GM12878 (cell line): ENCODE measurements at regions not wholly inside any gene's neighbourhood (a gene's known extent, or its start where the extent isn't known, plus 50 kb on each side); places are given as distances from the start of the nearest gene placed in this dataset.

Experiments used
- ATAC-seq: fragments of 200-7000 bp; cut with Tn5 transposase; 3 replicates; pipeline ENCODE4 v1.9.1; 2020; ENCODE audit warnings: mild to moderate bottlenecking, moderate library complexity
- BruUV-seq: library from RNA; stranded (reverse); fragments of 400-500 nt; replicated peaks from 2 replicates; lab custom pipeline; 2021; lab: Mats Ljungman, UMichigan
- CTCF ChIA-PET: fragments of 300-600 bp; sonication (Branson Sonifier 250); formaldehyde crosslinking; extraction: SDS; loops from one replicate; lab custom pipeline; 2021; ENCODE audit warnings: inconsistent platforms; lab: Yijun Ruan, JAX
- POLR2A ChIA-PET: fragments of 350-600 bp; formaldehyde crosslinking; extraction: SDS; loops from one replicate; lab custom pipeline; 2021; ENCODE audit warnings: inconsistent platforms; lab: Charles Lee
- RAD21 ChIA-PET: fragments of 300-600 bp; sonication (Branson Sonifier 250); formaldehyde crosslinking; loops from one replicate; lab custom pipeline; 2023; ENCODE audit warnings: antibody characterized with exemption; ENCODE audit not compliant: unreplicated experiment; lab: Charles Lee
- SMC1A ChIA-PET: fragments of 300-600 bp; sonication (Branson Sonifier 250); formaldehyde crosslinking; loops from one replicate; lab custom pipeline; 2023; ENCODE audit not compliant: unreplicated experiment, uncharacterized antibody; lab: Charles Lee
- DNase-seq: peaks from one replicate; pipeline ENCODE4 v3.0.0-alpha.2; 2011; ENCODE audit warnings: low read depth, low spot score
- FAIRE-seq: peaks from 3 replicates; lab custom pipeline; 2011; peaks lifted over from hg19 to GRCh38; lab: Jason Lieb, UNC
- H2AFZ ChIP-seq: 2 replicates; pipeline ENCODE4 v1.6.0; 2011; ENCODE audit warnings: low read depth, low read length, control low read depth; ENCODE audit not compliant: control insufficient read depth
- H3K27ac ChIP-seq: 2 replicates; pipeline ENCODE4 v1.5.1; 2011; ENCODE audit warnings: control low read depth; ENCODE audit not compliant: control insufficient read depth, insufficient read depth
- H3K27me3 ChIP-seq, 2 experiments: replicated peaks in 1 of 2; 2 replicates each; pipeline versions ENCODE4 v1.6.0 to v1.6.1; 2011; ENCODE audit warnings: low read length in 1 of 2; ENCODE audit not compliant: control insufficient read depth in 2 of 2, insufficient read depth in 2 of 2
- H3K36me3 ChIP-seq, 2 experiments: 2 replicates each; pipeline ENCODE4 v1.5.1; 2011; ENCODE audit warnings: low read length in 1 of 2; ENCODE audit not compliant: control insufficient read depth in 2 of 2, insufficient read depth in 2 of 2
- H3K4me1 ChIP-seq: 2 replicates; pipeline ENCODE4 v1.6.1; 2011; ENCODE audit warnings: mild to moderate bottlenecking, low read length, moderate library complexity, mixed read lengths; ENCODE audit not compliant: control insufficient read depth, insufficient read depth
- H3K4me2 ChIP-seq: 2 replicates; pipeline ENCODE4 v1.6.0; 2011; ENCODE audit warnings: control low read depth; ENCODE audit not compliant: control insufficient read depth, insufficient read depth
- H3K4me3 ChIP-seq: fragments of 200-600 bp; sonication (generic); 2 replicates; pipeline ENCODE4 v1.5.1; 2016
- H3K79me2 ChIP-seq: 2 replicates; pipeline ENCODE4 v1.6.0; 2011; ENCODE audit warnings: low read length; ENCODE audit not compliant: control insufficient read depth, insufficient read depth
- H3K9ac ChIP-seq: 2 replicates; pipeline ENCODE4 v1.8.0; 2011; ENCODE audit warnings: low read length, control low read depth, mixed read lengths; ENCODE audit not compliant: control insufficient read depth, insufficient read depth
- H3K9me3 ChIP-seq: replicated peaks from 3 replicates; pipeline ENCODE4 v1.5.1; 2011; ENCODE audit warnings: mild to moderate bottlenecking, low read length; ENCODE audit not compliant: control insufficient read depth, insufficient read depth
- H4K20me1 ChIP-seq: 2 replicates; pipeline ENCODE4 v1.6.0; 2011; ENCODE audit not compliant: control insufficient read depth, insufficient read depth
- CREM ChIP-seq: IDR thresholded peaks from 2 replicates; pipeline ENCODE4 v1.6.1; 2014; ENCODE audit warnings: antibody characterized with exemption, low read depth
- SREBF2 ChIP-seq: IDR thresholded peaks from 2 replicates; pipeline ENCODE4 v1.6.1; 2012; ENCODE audit warnings: mild to moderate bottlenecking, low read length
- ZNF217 ChIP-seq: fragments of 450-650 bp; IDR thresholded peaks from 2 replicates; pipeline ENCODE4 v1.6.1; 2017; ENCODE audit warnings: antibody characterized with exemption, mild to moderate bottlenecking
- WGBS: methylation state at CpG from one replicate; pipeline ENCODE4 v1.1.6; 2016; ENCODE audit warnings: low lambda C conversion rate; ENCODE audit not compliant: insufficient replicate concordance, insufficient coverage; ENCODE audit errors: missing lambda C conversion rate; 5-methylcytosine and 5-hydroxymethylcytosine counted together
- in situ Hi-C: fragments of 300-500 bp; cut with MboI; formaldehyde crosslinking; loops from 9 replicates; pipeline ENCODE4 v1.14.3; 2018; ENCODE audit warnings: mixed read lengths
- intact Hi-C: fragments of 100-400 bp; cut with micrococcal nuclease; formaldehyde crosslinking; loops from one replicate; pipeline ENCODE4 v1.14.2; 2022; ENCODE audit not compliant: unreplicated experiment
- TF ChIP-seq, protein P1 (sequence below), 3 experiments: IDR thresholded peaks in 2 of 3; conservative IDR thresholded peaks in 1 of 3; 2 replicates each; pipeline ENCODE4 v1.5.1; 2011; ENCODE audit warnings: low read depth in 3 of 3, low read length in 3 of 3, mild to moderate bottlenecking in 3 of 3, control low read depth in 2 of 3, moderate library complexity in 2 of 3, inconsistent platforms in 1 of 3, mixed read lengths in 1 of 3; ENCODE audit not compliant: control insufficient read depth in 2 of 3, insufficient read depth in 1 of 3; ENCODE audit errors: extremely low read depth in 1 of 3
- TF ChIP-seq, protein P2 (sequence below): fragments of 450-650 bp; formaldehyde crosslinking; IDR thresholded peaks from 2 replicates; pipeline ENCODE4 v1.4.0; 2020; ENCODE audit warnings: mild to moderate bottlenecking, moderate library complexity
- TF ChIP-seq, protein P3 (sequence below): IDR thresholded peaks from 2 replicates; pipeline ENCODE4 v1.6.1; 2011; ENCODE audit warnings: borderline replicate concordance, low read depth, mild to moderate bottlenecking, moderate library complexity, low read length; ENCODE audit not compliant: insufficient read depth, poor library complexity, severe bottlenecking

DNA sequence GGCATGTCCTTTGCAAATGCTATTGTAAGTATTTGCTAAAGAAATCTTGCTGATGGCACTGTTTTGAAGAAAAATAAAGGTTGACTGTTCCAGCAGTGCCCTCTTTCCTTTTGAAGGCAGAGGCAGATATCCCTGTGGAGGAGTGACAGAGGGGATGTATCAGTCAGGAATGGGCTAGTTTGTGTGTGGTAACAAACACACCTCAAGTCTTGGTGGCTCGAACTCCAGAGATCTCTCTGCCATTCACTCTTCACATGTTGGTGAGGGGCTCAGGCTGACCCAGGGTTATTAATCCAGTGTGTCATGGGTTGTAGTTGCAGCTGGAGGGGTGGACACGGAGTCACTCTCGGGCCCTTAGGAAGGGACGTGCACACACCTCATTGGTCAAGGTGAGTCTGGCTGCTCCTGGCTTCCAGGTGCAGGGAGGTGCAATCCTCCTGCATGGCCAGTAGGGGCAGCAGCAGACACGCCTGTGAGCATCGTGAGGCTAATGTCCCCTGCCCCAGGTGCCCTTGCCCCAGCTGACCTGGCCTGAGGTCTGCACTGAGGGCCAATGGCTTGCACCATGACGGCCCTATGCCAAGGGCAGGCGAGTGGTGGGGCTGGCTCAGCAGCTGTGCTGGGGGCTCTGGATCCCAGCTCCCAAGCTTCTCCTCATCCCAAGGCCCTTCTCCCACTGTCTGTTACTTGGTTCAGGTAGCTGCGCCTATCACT, 146.5 kb downstream of the ASB1 start:
- peak; percentile 74 for ATAC-seq
- no peak for FAIRE-seq
- 30% methylated on average over 9 of the region's 9 CpGs for WGBS
- H3K27ac ChIP-seq = no peak overlapping the region
- ChIA-PET CTCF (interaction anchor here (1.0 kb wide), 1 partner anchor 11 kb away, joined by 3 read pairs; no protein-coding TSS in a partner anchor), RAD21 (no interaction called here), POLR2A (no interaction called here), SMC1A (no interaction called here)
- H3K27me3 ChIP-seq = no peaks in the 10 kb centered on the region
- no peaks in the 10 kb centered on the region for H3K4me1 ChIP-seq
- no peak for DNase-seq
- no peak overlapping the region for H3K4me2 ChIP-seq
- no peaks in the 10 kb centered on the region for H3K79me2 ChIP-seq
- in situ Hi-C loops = no loop called here
- no peak overlapping the region for H2AFZ ChIP-seq
- H3K9me3 ChIP-seq = no peaks in the 10 kb centered on the region
- no peak overlapping the region for H3K9ac ChIP-seq
- H4K20me1 ChIP-seq = no peaks in the 10 kb centered on the region
- intact Hi-C loops = no loop called here
- no peak overlapping the region for H3K4me3 ChIP-seq
- no TSS peak for BruUV-seq
- TF ChIP-seq, protein P1, sequence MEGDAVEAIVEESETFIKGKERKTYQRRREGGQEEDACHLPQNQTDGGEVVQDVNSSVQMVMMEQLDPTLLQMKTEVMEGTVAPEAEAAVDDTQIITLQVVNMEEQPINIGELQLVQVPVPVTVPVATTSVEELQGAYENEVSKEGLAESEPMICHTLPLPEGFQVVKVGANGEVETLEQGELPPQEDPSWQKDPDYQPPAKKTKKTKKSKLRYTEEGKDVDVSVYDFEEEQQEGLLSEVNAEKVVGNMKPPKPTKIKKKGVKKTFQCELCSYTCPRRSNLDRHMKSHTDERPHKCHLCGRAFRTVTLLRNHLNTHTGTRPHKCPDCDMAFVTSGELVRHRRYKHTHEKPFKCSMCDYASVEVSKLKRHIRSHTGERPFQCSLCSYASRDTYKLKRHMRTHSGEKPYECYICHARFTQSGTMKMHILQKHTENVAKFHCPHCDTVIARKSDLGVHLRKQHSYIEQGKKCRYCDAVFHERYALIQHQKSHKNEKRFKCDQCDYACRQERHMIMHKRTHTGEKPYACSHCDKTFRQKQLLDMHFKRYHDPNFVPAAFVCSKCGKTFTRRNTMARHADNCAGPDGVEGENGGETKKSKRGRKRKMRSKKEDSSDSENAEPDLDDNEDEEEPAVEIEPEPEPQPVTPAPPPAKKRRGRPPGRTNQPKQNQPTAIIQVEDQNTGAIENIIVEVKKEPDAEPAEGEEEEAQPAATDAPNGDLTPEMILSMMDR (IDR thresholded peaks at IDR 0.05 in 2 of 3, conservative IDR thresholded peaks at IDR 0.05 in 1 of 3; ENCODE audit: control insufficient read depth in 2 of 3, extremely low read depth in 1 of 3, insufficient read depth in 1 of 3, low read depth in 3 of 3, low read length in 3 of 3) = peak; percentile 56 to 85 (median 72)
- no peak for TF ChIP-seq SREBF2
- no peaks in the 10 kb centered on the region for H3K36me3 ChIP-seq

DNA sequence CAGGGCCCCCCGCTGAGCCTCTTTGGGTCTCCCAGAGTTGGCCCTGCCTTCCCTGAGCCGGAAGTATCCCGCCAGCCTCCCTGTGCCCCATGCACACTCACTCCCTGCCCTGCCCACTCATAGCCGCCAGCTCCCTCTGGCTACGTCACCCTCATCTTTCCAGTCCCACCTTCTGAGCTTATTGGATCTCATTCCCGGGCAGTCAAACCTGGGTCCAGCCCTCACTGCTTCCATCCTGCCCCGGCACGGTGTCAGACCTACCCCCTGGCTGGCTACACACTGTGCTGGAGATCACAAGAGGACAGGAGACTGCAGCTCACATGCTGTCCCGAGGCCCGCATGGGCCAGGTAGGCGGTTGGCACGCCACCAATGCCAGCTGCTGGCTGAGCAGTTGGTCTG, 147.2 kb downstream of the ASB1 start:
- in situ Hi-C loops = no loop called here
- no peaks in the 10 kb centered on the region for H3K36me3 ChIP-seq
- H3K9ac ChIP-seq = no peak overlapping the region
- H3K79me2 ChIP-seq = no peaks in the 10 kb centered on the region
- 51% methylated on average over 12 of the region's 12 CpGs for WGBS
- no peak overlapping the region for H2AFZ ChIP-seq
- BruUV-seq = no TSS peak
- H3K9me3 ChIP-seq = no peaks in the 10 kb centered on the region
- no peak overlapping the region for H3K4me2 ChIP-seq
- ATAC-seq (no peak), DNase-seq (no peak), FAIRE-seq (no peak)
- no peak overlapping the region for H3K27ac ChIP-seq
- ChIA-PET CTCF (interaction anchor here (1.0 kb wide), 1 partner anchor 11 kb away, joined by 3 read pairs; no protein-coding TSS in a partner anchor), RAD21 (interaction anchor here (0.6 kb wide), 1 partner anchor 1484 kb away, joined by 3 read pairs; no protein-coding TSS in a partner anchor), POLR2A (no interaction called here), SMC1A (no interaction called here)
- no peaks in the 10 kb centered on the region for H4K20me1 ChIP-seq
- no peak overlapping the region for H3K4me3 ChIP-seq
- intact Hi-C loops = no loop called here
- H3K27me3 ChIP-seq = no peaks in the 10 kb centered on the region
- H3K4me1 ChIP-seq = no peaks in the 10 kb centered on the region
- TF ChIP-seq, protein P2, sequence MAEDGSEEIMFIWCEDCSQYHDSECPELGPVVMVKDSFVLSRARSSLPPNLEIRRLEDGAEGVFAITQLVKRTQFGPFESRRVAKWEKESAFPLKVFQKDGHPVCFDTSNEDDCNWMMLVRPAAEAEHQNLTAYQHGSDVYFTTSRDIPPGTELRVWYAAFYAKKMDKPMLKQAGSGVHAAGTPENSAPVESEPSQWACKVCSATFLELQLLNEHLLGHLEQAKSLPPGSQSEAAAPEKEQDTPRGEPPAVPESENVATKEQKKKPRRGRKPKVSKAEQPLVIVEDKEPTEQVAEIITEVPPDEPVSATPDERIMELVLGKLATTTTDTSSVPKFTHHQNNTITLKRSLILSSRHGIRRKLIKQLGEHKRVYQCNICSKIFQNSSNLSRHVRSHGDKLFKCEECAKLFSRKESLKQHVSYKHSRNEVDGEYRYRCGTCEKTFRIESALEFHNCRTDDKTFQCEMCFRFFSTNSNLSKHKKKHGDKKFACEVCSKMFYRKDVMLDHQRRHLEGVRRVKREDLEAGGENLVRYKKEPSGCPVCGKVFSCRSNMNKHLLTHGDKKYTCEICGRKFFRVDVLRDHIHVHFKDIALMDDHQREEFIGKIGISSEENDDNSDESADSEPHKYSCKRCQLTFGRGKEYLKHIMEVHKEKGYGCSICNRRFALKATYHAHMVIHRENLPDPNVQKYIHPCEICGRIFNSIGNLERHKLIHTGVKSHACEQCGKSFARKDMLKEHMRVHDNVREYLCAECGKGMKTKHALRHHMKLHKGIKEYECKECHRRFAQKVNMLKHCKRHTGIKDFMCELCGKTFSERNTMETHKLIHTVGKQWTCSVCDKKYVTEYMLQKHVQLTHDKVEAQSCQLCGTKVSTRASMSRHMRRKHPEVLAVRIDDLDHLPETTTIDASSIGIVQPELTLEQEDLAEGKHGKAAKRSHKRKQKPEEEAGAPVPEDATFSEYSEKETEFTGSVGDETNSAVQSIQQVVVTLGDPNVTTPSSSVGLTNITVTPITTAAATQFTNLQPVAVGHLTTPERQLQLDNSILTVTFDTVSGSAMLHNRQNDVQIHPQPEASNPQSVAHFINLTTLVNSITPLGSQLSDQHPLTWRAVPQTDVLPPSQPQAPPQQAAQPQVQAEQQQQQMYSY = no peak
- TF ChIP-seq ZNF217 = no peak
- no peak for TF ChIP-seq CREM
- TF ChIP-seq, protein P3, sequence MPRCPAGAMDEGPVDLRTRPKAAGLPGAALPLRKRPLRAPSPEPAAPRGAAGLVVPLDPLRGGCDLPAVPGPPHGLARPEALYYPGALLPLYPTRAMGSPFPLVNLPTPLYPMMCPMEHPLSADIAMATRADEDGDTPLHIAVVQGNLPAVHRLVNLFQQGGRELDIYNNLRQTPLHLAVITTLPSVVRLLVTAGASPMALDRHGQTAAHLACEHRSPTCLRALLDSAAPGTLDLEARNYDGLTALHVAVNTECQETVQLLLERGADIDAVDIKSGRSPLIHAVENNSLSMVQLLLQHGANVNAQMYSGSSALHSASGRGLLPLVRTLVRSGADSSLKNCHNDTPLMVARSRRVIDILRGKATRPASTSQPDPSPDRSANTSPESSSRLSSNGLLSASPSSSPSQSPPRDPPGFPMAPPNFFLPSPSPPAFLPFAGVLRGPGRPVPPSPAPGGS = no peak
